Glomerular visceral epithelial cell (primary cell): ENCODE measurements at regions not wholly inside any gene's neighbourhood (a gene's known extent, or its start where the extent isn't known, plus 50 kb on each side); places are given as distances from the start of the nearest gene placed in this dataset.
"Not testable (repeated sequence)": the region's sequence is repeated elsewhere in the genome, so short reads cannot be mapped to it uniquely, and the experiment has no call there.

Experiments used
- DNase-seq: peaks from one replicate; pipeline ENCODE4 v3.0.0-alpha.2; 2016; ENCODE audit errors: extremely low spot score

DNA sequence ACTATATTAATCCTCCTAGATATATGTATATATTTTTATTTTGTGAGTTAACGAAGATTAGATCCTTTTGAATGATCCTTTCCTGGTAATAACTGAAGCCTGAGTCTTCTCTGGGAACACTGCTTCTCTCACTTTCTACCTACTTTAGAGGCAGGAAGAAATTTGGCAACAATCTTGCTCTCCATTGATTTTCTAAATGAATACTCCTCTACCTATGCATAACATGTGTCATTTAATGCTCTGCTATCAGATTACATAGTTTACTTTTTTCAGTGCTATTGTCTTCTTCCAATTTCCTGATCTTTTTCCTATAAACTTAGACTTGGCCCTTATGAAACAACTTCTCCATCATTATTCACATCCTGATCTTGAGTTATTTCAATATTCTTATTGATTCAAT, 60.4 kb upstream of the PDHA2 start:
- no peak for DNase-seq

DNA sequence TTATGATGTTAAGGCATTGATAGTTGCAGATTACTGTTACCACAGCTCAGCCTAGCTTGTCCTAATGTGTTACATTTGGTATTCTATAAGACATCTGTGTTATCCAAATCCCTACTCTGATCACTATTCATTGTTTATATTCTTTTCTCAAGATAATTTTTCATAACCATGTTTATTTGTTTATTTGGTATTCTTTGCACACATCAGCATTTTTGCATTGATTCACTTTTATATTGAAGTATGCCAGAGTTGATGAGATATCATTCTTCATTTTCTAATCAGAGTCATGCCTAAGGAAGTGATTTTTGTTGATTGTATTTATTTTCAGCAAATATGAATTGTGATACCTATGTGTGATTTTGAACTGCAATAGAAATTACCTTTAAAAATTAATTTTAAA, 61.2 kb upstream of the PDHA2 start:
- no peak for DNase-seq

DNA sequence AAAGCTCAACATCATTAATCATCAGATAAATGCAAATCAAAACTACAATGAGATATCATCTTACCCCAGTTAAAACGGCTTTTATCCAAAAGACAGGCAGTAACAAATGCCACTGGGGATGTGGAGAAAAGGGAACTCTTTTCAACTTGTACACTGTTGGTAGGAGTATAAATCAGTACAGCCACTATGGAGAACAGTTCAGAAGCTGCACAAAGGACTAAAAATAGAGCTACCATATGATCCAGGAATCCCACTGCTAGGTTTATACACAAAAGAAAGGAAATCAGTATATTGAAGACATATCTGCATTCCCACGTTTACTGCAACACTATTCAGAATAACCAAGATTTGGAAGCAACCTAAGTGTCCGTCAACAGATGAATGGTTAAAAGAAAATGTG, 69.3 kb upstream of the PDHA2 start:
- not testable (repeated sequence) for DNase-seq

DNA sequence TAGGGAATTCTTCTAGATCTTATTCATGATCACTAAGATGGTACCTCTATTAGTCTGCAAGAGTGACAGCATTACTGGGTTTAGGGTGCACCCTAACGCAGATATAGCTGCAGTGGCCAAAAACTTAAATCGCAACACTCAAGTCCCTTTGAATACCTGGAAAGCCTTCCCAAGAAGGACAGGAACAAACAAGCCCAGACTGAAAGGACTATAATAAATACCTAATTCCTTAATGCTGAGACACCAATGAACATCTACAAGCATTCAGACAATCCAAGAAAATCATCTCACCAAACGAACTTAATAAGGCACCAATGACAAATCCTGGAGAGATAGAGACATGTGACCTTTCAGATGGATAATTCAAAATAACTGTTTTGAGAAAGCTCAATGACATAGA, 74.9 kb upstream of the PDHA2 start:
- no peak for DNase-seq

DNA sequence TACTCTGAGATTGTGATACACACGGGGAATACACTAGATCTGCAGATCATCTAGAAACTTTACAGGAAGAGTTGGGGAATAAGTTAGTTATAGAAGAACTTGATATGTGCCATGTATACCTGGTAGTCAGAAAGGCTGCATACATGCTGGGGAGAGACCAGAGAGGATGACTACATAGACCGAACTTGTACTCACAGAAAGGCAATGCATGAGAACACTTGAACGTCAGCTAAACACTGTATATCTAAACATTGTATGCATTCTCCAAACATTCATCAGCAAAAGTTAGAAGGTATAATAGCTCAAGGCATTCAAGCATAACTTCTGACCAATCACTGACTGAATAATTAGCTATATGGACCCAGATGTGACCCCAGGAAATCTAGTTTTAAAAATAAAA, 78.0 kb upstream of the PDHA2 start:
- no peak for DNase-seq

DNA sequence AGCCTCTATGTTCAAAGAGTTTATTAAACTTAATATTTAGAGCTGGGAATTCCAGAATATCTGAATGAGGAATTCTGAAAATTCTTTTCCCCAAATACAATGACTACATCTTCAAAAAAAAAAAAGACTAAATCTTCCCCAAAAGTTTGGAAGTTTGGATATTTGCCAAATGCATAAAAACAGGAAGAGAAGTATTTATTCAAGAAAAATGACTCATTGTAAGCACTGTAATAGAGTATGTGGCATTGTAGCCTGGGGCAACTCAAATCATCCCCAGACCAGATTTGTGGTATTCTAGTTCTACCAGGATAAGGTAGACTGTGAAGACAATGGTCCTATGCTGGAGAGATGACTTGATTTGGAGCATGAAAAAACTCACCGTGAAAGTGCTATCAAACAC, 78.5 kb upstream of the PDHA2 start:
- DNase-seq, result peak; percentile 47

DNA sequence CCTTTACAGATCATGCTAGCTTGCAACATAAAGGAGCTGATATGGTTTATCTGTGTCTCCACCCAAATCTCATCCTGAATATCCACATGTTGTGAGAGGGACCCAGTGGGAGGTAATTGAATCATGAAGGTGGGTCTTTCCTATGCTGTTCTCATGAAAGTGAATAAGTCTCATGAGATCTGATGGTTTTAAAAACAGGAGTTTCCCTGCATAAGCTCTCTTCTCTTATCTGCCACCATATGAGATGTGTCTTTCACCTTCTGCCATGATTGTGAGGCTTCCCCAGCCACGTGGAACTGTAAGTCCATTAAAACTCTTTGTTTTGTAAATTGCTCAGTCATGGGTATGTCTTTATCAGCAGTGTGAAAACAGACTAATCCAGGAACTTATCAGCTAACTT, 79.2 kb upstream of the PDHA2 start:
- not testable (repeated sequence) for DNase-seq

DNA sequence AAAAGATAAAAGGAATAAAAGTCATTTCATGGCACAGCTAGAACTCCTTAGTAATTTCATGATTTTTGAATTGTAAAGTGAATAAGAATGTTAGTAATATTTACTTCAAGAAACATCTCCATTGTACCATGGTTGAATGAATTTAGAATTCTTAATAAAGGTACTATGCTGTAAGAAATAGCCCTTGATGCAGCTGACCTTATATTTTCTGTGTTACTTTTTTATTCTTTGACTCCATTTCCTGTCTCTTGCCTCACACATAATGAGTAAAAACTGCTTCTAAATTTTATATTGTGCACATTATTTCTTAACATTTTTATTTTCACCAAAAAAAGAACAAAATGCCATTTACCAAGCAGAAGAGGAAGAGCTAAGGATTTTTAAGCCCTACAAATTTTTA, 81.9 kb upstream of the PDHA2 start:
- no peak for DNase-seq

DNA sequence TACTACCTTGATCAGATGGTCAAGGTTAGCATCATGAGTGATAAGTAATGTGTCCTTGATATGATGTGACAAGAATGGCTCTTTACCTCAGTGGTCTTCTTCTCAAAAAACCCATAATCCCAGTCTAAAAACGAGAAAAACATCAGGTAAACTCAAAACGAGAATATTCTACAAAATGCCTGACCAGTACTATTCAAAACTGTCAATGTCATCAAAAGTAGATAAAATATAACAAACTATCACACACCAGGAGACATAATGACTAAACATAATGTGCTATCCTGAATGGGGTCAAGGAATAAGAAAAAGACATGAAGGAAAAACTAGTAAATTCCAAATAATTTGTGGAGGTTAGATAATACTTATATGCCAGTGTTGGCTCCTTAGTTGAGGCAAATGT, 85.2 kb upstream of the PDHA2 start:
- no peak for DNase-seq

DNA sequence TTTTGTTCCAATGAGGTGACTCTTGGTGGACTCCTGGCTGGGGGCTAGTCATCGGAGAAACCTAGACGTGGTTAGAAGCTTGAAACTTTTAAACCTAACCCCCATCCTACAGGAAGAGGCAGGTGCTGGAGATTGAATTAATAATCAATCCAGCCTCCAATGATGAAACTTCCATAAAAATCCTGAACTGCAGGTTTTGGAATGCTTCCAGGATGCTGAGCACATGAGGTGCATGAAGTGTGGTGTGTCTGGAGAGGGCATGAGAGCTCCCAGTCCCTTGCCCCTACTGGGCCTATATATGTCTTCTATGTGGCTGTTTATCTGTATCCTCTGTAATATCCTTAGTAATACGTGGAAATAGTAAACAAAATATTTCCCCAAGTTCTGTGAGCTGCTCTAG, 90.7 kb upstream of the PDHA2 start:
- no peak for DNase-seq

DNA sequence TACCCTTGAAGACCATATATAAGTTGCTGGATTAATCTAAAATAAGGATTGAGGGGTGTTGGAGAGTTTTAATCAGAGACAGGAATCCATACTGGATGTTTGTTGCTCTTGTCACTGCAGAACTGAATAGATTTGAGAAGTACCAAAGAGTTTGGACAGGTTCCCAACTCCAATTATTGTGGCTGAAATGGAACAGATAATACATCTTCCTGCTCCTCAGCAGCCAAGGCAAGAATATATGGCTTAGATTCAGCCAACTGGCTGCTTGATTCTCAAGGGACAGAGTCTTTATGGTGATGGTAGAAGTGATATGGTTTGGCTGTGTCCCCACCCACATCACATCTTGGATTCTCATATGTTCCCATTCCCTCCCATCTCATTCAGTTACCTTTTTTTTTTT, 97.0 kb upstream of the PDHA2 start:
- no peak for DNase-seq

DNA sequence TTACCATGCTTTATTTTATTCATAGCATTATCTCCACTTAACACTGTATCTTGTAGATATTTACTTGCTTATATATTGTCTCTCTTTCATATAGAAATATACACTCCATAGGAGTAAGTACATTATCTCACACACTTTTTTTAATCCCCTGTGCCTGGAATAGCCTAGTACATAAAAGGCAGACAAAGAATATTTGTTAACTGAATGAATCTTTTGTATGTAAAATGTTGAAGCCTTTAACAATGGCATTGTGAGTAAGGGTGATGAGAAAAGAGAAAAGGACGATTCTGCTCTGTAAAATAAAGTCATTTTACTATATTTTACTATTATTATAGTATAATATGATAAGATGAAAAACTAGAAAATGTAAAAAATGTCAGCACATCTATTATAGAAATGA, 97.7 kb upstream of the PDHA2 start:
- DNase-seq, result no peak

DNA sequence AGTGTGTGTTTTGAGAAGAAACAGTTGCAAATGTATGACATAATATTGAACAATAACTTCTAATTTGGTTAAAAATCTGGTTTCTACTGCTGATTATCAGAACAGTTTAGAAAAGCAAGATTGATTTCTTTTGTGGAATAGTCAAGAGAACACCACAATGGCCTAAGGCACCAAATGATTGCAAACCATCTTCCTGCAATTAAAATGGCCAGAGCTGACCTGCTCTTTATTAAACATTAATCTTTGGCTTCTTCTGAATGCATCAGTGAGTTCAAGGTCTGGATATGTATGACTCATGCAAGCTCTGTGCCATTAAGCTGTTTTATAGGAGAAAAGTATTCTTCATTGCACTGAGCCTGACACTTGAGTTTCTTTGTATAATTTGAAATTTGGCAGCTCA, 107.8 kb upstream of the PDHA2 start:
- peak; percentile 82 for DNase-seq

DNA sequence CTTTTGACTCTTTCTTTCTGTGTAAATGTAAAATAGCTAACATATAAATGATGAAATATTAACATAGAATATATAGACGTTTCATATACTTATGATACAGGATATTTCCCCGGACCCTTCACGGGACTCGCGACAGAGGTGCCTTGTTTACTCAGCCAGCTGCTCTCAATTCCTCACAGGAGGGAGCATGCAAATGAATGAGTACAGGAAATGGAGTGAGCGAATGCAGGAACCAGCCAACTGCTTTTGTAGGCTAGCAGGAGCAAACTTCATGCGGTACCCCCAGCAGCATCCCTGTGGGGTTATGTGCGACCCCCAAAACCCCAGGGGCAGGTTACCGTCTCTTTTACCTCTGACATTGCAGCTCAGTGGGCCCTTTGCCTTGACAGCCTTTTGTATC, 110.3 kb upstream of the PDHA2 start:
- no peak for DNase-seq

DNA sequence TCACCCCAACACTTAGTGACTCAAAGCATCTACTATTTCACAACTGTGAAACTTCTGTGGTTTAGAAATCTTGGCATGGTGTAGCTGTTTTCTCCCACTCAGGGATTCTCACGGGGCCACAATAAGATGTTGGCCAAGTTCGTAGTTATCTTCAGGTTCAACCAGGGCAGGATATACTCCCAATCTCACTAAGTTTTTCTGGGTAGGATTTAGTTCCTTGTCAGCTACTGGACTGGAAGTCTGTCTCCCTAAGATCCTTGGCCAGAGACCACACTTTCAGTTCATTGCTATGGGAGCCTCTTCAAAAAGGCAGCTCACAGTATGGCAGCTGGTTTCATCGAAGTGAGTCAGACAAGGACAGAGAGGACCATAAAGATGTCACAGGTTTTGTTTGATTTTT, 111.7 kb upstream of the PDHA2 start:
- DNase-seq, result peak; percentile 68

DNA sequence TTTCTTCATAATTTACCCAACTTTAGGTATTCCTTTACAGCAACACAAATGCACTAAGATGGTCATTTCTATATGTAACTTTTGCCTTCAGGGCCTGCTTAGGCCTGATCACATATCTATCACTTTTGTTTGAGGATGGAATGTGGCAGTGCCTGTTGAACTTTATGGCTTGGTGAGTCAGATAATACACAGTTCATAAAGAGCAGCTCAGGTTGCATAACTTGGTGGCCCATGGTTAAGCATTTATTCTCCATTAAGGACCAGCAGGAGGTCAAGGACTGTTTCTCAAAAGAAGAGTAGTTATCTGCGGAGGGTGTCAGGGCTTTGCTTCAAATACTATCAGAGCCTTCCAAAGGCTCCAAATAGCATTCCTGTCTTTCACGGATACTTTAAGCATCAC, 124.1 kb upstream of the PDHA2 start:
- no peak for DNase-seq

DNA sequence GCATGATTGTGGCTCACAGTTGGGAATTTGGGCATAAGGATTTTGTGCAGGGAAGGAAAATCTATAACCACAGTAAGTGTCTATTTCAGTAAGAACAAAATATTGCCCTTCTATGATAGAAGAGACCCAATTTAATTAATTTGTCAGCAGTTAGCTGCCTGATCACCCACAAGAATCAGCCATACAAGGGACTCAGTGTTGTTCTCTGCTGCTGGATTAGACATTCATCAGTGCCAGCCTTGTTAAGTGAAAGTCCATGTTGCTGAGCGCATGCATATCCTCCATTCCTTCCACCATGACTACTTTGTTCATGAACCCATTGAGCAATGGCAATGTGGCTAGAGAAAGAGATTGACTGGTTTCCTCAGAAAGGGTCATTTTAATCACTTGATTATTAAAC, 125.3 kb upstream of the PDHA2 start:
- DNase-seq, result no peak

DNA sequence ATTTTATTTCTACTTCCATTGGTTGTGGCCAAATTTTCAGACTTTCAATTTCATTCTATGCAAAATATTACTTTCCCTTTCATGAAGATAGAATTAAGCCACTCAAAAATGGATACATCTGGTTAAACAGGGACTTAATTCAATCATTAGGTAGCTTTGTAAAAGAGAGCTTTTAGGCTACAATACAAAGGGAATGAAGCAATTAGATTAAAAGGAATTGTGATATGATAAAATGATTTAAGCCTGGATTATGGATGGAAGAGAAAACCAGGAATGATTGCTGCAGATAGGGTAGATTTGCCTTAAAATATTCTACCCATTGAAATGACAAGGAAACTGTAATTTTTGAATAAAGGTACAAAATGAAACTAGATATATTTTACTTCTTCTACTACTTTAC, 134.6 kb upstream of the PDHA2 start:
- no peak for DNase-seq

DNA sequence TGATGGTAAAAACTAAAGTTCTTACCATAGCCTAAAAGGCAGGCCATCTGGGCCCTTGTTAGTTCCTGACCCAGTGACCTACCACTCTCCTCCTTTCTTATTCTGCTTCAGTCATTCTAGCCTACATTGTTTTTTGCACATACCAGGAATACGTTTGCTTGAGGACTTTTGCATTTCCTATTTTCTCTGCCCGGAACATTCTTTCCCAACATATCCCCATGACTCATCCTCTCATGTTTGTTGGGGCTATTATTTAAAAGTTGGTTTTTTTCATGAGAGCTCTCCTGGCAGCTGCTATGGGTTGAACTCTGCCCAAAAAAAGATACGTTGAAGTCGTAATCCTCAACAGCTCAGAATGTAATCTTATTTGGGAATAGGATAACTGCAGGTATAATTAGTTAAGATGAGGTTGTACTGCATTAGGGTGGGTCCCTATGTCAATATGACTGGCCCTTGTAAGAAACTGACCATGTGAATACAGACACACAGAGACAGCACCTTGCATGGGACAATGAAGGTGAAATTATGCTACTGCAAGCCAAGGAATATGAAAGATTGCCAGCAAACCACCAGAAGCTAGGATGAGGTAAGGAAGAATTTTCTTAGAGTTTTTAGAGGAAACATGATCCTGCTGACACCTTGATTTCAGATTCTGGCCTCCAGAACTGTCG, 138.3 kb upstream of the PDHA2 start:
- no peak for DNase-seq

DNA sequence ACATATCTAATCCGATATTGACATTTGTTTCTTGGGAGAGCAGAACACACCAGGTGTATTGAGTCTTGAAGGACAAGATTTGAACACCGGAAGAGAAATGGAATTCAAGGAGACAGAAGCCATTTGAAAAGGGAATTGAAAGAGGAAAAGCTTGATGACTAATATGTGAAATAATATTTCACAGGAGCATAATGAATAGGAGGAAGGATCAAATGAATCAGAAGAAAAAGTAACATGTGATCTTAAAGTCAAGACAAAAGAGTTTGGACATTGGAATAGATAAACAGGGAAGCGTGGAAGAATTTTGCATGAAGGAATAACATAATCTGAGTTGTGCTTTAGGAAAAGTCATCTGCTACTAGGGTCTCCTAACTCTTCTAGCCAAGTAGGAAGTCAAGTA, 145.5 kb upstream of the PDHA2 start:
- DNase-seq, result no peak

DNA sequence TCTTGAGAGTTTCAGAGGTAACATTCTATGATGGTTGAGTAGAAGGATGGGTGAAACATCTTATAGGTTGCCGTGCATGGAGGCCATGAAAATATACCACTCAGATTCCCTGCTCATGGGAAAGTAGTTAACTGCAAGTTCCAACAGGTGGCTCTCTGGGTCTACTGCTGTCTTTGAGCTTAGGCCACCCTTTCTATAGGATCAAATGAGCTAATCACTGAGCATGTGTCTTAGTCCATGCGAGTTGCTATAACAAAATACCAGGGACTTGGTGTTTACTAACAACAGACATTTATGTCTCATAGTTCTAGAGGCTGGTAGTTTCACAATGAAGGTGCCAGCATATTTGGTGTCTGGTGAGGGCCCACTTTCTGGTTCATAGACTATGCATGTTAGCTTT, 144.8 kb upstream of the UNC5C start:
- peak; percentile 15 for DNase-seq

DNA sequence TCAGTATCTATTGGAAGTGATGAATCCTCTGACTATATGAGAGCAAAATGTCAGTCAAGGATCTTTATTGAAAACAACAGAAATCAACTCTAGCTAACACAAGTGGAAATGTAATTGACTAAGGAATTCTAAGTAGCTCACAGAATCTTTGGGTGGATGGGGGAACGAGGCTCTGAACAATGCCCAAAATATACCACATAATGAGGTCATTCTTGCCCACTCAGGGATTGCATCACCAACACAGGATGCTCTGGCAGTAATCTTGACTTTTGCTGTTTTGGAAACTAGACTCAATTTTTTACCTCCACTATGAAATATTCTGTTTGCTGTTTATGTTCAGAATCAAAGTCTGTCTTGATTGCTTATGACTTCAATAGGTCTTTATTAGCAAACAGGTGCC, 127.4 kb upstream of the UNC5C start:
- peak; percentile 8 for DNase-seq

DNA sequence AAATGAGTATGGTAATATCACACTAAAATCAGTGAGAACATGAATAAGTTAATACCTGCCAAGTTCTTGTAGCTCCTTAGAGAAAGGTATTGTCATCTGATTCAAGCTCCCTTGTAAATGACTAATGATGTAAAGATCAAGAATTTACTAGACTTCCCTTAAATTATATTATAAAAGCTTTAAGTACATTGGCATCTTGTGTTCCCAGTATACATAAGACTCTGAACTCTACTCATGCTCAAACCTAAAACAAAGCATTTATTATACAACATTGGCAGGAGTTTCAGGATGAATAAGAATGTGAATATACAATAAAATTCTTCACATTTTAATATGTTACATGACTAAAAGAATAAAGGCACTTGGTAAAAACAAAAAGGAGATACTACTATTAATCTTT, 126.8 kb upstream of the UNC5C start:
- no peak for DNase-seq

DNA sequence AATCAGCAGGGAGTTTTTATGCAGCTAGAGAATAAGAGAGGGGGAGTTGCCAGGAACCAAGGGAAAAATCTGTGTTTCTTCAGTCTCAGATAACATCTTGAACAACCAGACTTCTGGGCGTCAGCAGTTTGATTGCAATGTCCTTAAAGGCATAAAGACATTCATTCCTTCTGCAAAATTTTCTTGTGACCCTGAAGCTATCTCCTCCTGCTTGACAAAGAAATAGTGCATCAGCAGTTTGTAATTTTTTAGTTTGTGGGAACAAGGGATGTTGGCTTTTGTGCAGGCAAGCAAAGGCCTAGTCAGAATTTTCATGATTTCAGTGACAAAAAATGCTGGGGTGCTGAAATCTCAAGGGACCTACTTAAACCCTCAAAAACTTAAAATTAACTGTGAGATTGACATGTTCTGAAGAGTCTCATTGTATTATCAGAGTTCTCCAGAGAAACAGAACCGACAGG, 125.8 kb upstream of the UNC5C start:
- DNase-seq, result no peak

DNA sequence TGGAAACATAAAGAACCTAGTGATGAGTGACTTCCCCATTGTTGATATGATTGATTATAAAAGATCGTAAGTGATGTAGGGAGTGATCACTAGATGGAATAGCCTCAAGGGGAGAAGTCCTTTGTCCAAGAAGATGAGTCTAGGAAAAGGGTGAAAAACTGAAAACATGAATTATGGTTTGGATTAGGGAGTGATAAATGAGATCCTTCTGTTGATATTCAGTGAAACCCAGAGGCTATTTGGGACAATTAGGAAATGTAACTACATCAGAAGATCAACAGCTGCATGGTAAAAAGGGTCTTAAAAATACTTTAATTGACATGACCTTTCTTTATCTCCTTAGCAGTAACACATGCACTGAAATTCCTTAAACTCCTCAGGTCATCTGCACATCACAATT, 124.0 kb upstream of the UNC5C start:
- no peak for DNase-seq
